SU-DHL-6 (cell line): ENCODE measurements at regions not wholly inside any gene's neighbourhood (a gene's known extent, or its start where the extent isn't known, plus 50 kb on each side); places are given as distances from the start of the nearest gene placed in this dataset.

Experiments used
- CTCF ChIP-seq: fragments of 200-600 bp; sonication (generic); IDR thresholded peaks from one replicate; pipeline ENCODE4 v1.5.1; 2017; ENCODE audit warnings: antibody characterized with exemption, mild to moderate bottlenecking, low read length, moderate library complexity; ENCODE audit not compliant: insufficient read depth, poor library complexity, severe bottlenecking
- EZH2phosphoT487 ChIP-seq: fragments of 200-600 bp; sonication (generic), shearing (Covaris generic); conservative IDR thresholded peaks from 2 replicates; pipeline ENCODE4 v1.6.1; 2018; ENCODE audit warnings: mild to moderate bottlenecking, antibody characterized with exemption, low read length, moderate library complexity, mixed read lengths

GRCh38 chr11:44426958-44427357 is 117.0 kb upstream of the ALX4 start:
- no peak for TF ChIP-seq CTCF
- TF ChIP-seq EZH2phosphoT487, result no peak
